ENCODE measurements at regions not wholly inside any gene's neighbourhood (a gene's known extent, or its start where the extent isn't known, plus 50 kb on each side); places are given as distances from the start of the nearest gene placed in this dataset.

DNA sequence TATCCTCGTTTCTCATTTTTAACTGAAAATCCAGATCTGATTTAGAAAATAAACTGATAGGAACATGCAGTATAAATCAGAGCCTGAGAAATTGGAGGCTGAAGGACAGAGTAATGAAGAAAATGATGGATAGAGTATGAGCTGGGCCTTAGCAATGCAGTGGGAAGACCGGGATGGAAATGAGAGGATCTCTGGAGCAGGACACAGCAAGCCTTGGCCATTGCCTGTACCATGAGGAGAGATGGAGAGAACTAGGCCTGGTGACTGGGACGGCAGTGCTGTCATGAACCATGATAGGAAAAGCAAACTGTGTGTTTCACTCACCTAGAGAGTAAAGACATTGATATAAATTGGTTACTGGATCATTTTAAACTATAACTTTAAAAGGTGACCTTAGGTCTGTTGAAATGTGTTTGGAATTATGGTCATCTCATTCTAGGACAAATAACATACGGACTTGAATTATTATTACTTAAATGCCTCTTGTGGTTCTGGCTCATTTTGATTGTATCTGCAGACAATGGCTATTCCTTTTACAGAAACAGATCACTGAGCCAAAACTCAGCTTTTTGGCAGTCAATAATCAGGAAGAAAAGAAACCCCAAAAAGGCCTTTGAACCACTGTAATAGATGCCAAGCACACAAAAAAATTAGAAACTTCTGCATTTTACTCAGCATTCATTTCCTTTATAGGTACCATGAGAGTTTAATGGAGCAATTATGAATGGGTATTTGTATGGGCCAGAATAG lies 251.9 kb upstream of the PRKD1 start:
- TF ChIP-seq CTCF (IDR thresholded peaks at IDR 0.05), result no peak
- no peak for TF ChIP-seq ZFX (IDR thresholded peaks at IDR 0.05; ENCODE audit: borderline replicate concordance)
